CD4-positive, CD25-positive, alpha-beta regulatory T cell (primary cell): ENCODE measurements at regions not wholly inside any gene's neighbourhood (a gene's known extent, or its start where the extent isn't known, plus 50 kb on each side); places are given as distances from the start of the nearest gene placed in this dataset.

ENCODE experiments used
- ATAC-seq, 2 donors: fragments of 150-1000 bp; cut with Tn5 transposase; one replicate each; pipeline ENCODE4 v1.10.0; 2021; ENCODE audit warnings: low read depth in 2 of 2, moderate number of reproducible peaks in 2 of 2, moderate library complexity in 1 of 2
- DNase-seq, 3 donors: peaks; one replicate each; pipeline versions ENCODE4 v3.0.0 to v3.0.0-alpha.2; 2012 to 2022; ENCODE audit warnings: mixed read lengths in 1 of 3
- H3K27ac ChIP-seq: one replicate; pipeline ENCODE4 v1.7.0; 2013; ENCODE audit warnings: mild to moderate bottlenecking, low read length; ENCODE audit not compliant: insufficient read depth, poor library complexity, severe bottlenecking
- H3K27me3 ChIP-seq: one replicate; pipeline ENCODE4 v1.7.0; 2013; ENCODE audit warnings: low read length; ENCODE audit not compliant: control insufficient read depth, insufficient read depth
- H3K36me3 ChIP-seq: one replicate; pipeline ENCODE4 v1.7.0; 2013; ENCODE audit warnings: mild to moderate bottlenecking, low read length, moderate library complexity; ENCODE audit not compliant: control insufficient read depth, insufficient read depth
- H3K4me1 ChIP-seq: 2 replicates; pipeline ENCODE4 v1.7.0; 2013; ENCODE audit warnings: mild to moderate bottlenecking, low read length; ENCODE audit not compliant: insufficient read depth, control insufficient read depth, poor library complexity, severe bottlenecking
- H3K4me3 ChIP-seq: one replicate; pipeline ENCODE4 v1.7.0; 2013; ENCODE audit warnings: low read depth, mild to moderate bottlenecking, low read length, moderate library complexity
- H3K9me3 ChIP-seq, 2 experiments: 1 replicate in 1 of 2; 2 replicates in 1 of 2; pipeline ENCODE4 v1.7.0; 2013; ENCODE audit warnings: low read length in 2 of 2, mild to moderate bottlenecking in 1 of 2, moderate library complexity in 1 of 2; ENCODE audit not compliant: control insufficient read depth in 2 of 2
- H3K27ac Mint-ChIP-seq, 3 donors: one replicate each; pipeline ENCODE4 v1.8.0; 2020 to 2022; ENCODE audit warnings: mild to moderate bottlenecking in 3 of 3, mixed read lengths in 3 of 3, moderate library complexity in 2 of 3
- H3K27me3 Mint-ChIP-seq: one replicate; pipeline ENCODE4 v1.8.0; 2022; ENCODE audit warnings: mild to moderate bottlenecking, mixed read lengths
- H3K36me3 Mint-ChIP-seq: one replicate; pipeline ENCODE4 v1.8.0; 2020; ENCODE audit warnings: mixed read lengths
- H3K4me1 Mint-ChIP-seq, 4 donors: one replicate each; pipeline ENCODE4 v1.8.0; 2020 to 2022; ENCODE audit warnings: mixed read lengths in 4 of 4, mild to moderate bottlenecking in 1 of 4
- H3K4me3 Mint-ChIP-seq, 4 donors: one replicate each; pipeline ENCODE4 v1.8.0; 2020 to 2022; ENCODE audit warnings: mild to moderate bottlenecking in 4 of 4, mixed read lengths in 4 of 4, moderate library complexity in 3 of 4
- H3K9me3 Mint-ChIP-seq, 7 donors: one replicate each; pipeline ENCODE4 v1.8.0; 2020 to 2022; ENCODE audit warnings: mixed read lengths in 7 of 7, mild to moderate bottlenecking in 3 of 7, moderate library complexity in 2 of 7

DNA sequence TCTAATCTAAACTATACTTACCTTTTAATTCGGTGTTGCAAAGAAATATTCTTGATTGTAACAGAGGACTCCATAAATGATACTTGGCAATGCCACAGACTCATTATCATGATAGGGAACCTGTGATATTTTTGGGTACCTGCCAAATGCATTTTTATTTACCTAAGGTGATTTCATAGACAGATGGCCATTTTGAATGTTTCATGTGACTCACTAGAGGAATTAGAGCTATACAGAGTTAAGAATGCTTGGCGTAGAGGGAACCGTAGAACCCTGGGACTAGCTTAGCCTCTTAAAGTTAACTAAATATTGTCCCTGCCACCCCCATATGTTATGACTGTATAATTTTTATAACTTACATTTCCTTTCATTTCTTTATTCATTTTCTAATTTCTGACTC, 136.1 kb downstream of the DISP1 start:
- H3K27me3 Mint-ChIP-seq = peaks cover 4% of the 10 kb centered on the region
- Histone ChIP-seq H3K27me3 (no peaks in the 10 kb centered on the region), H3K4me1 (no peaks in the 10 kb centered on the region), H3K27ac (no peak overlapping the region), H3K9me3 (no peaks in the 10 kb centered on the region), H3K4me3 (no peak overlapping the region), H3K36me3 (no peaks in the 10 kb centered on the region)
- H3K4me3 Mint-ChIP-seq = no peak overlapping the region
- no peak overlapping the region for H3K27ac Mint-ChIP-seq
- peaks cover 8% of the 10 kb centered on the region for H3K36me3 Mint-ChIP-seq
- H3K9me3 Mint-ChIP-seq = no peaks in the 10 kb centered on the region
- ATAC-seq = no peak
- DNase-seq = no peak
- no peaks in the 10 kb centered on the region for H3K4me1 Mint-ChIP-seq

DNA sequence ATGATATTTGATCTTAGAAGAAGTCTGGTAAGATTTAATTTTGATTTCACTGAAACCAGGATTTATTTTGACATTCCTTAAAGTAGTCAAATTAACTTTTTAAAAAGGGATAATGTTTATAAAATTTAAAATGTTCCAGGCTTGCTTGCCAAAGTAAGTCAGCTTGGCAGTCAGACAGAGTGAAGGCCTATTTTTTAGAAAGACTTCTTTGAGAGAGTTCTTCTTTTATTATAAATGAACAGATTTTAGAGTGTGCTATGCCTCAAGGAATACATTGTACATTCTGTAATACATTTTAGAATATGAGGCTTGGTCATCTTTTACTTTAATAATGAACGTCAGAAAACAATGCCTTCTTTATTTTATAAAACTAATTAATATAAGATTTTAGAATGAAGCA, 138.7 kb downstream of the DISP1 start:
- Mint-ChIP-seq H3K36me3 (peaks cover 9% of the 10 kb centered on the region), H3K4me3 (no peak overlapping the region), H3K4me1 (no peaks in the 10 kb centered on the region), H3K27me3 (peaks cover 4% of the 10 kb centered on the region), H3K27ac (no peak overlapping the region), H3K9me3 (peaks cover 0 to 3% (median 0%) of the 10 kb centered on the region in 7 donors)
- Histone ChIP-seq H3K27ac (no peak overlapping the region), H3K27me3 (no peaks in the 10 kb centered on the region), H3K36me3 (no peaks in the 10 kb centered on the region), H3K9me3 (no peaks in the 10 kb centered on the region), H3K4me1 (peaks cover 3% of the 10 kb centered on the region), H3K4me3 (no peak overlapping the region)
- ATAC-seq = no peak
- DNase-seq = no peak

DNA sequence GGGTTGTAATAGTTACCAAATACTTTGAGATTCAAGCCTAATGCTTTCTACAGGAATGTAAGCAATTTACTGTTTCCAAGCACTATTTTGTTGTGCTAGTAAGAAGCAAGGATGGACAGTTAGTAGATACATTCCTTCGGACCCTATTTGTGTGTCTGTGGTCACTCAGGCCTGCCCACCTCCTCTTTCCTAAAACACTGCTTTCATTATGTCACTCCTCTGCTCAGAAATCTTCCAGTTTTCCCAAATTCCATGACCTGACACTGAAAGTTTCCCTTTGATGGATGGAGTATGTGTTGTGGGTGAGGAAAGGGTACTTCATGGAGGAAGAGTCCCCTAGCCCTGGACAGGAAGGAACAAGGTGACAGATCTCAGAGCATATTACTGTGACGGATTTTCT, 141.1 kb downstream of the DISP1 start:
- Mint-ChIP-seq H3K27ac (no peak overlapping the region), H3K9me3 (peaks cover 0 to 4% (median 0%) of the 10 kb centered on the region in 7 donors), H3K36me3 (peaks cover 15% of the 10 kb centered on the region), H3K27me3 (peaks cover 4% of the 10 kb centered on the region), H3K4me3 (no peak overlapping the region), H3K4me1 (no peaks in the 10 kb centered on the region)
- peaks cover 3% of the 10 kb centered on the region for H3K4me1 ChIP-seq
- no peaks in the 10 kb centered on the region for H3K27me3 ChIP-seq
- H3K36me3 ChIP-seq = no peaks in the 10 kb centered on the region
- no peaks in the 10 kb centered on the region for H3K9me3 ChIP-seq
- no peak overlapping the region for H3K27ac ChIP-seq
- DNase-seq (no peak), ATAC-seq (no peak)
- no peak overlapping the region for H3K4me3 ChIP-seq

DNA sequence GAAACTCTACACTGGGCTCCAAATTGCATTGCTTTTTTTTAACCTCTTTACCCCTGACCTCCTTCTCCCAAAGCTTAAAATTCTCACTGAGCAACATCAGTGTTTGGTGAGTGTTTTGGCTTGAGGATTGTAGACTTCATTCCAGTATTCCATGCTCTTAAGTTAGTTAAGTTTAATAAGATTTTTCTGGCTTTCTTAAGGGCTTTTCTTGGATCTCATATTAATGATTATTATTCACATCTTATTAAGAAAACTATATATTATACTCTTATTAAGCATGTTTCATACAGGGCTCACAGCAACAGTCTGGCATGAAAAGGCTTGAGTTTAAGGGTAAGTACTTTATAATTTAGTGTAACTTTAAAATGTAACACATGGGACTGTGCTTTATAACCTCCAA, 141.8 kb downstream of the DISP1 start:
- no peak overlapping the region for H3K27ac ChIP-seq
- Mint-ChIP-seq H3K27ac (no peak overlapping the region), H3K4me1 (no peaks in the 10 kb centered on the region), H3K4me3 (no peak overlapping the region), H3K27me3 (peaks cover 7% of the 10 kb centered on the region), H3K9me3 (peaks cover 0 to 4% (median 1%) of the 10 kb centered on the region in 7 donors), H3K36me3 (peaks cover 15% of the 10 kb centered on the region)
- H3K4me3 ChIP-seq = no peak overlapping the region
- DNase-seq = no peak
- no peaks in the 10 kb centered on the region for H3K9me3 ChIP-seq
- no peaks in the 10 kb centered on the region for H3K27me3 ChIP-seq
- no peaks in the 10 kb centered on the region for H3K36me3 ChIP-seq
- H3K4me1 ChIP-seq = peaks cover 3% of the 10 kb centered on the region
- no peak for ATAC-seq

DNA sequence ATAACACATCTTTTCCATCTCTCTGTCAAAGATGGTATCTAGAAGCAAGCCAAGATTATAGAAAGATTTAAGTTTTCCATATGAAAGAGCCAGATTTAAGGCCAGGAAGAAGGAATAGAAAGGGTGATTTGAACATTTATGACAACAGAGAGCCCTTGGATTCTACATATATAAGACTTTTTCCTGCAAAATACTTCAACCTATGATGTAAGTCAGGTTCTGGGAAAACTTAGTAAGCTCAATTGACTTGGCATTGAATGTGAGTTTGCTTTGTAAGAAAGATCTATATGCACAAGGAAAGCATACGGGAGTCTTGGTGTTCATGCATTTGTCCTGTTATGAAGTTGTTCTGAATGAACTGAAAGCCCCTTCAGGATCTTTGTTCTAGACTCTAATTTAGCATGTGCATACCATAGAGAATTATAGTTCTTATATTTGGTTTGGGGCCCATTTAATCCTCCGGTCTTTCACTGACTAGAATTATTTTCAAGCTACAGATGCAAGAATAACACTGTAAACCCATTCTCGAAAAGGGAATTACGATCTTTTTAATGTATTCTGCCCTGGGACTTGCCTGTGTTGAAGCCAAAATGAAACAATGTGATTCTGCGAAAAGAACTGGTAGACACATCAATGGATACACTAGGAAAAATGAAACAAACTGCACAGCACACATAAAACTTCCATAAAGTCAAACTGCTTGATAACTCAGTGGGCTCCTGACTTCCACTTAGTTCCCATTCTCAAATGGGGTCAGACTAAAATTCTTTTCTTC, 152.8 kb downstream of the DISP1 start:
- Mint-ChIP-seq H3K4me3 (no peak overlapping the region), H3K4me1 (no peaks in the 10 kb centered on the region), H3K27me3 (peaks cover 7% of the 10 kb centered on the region), H3K9me3 (no peaks in the 10 kb centered on the region), H3K27ac (no peak overlapping the region), H3K36me3 (no peaks in the 10 kb centered on the region)
- Histone ChIP-seq H3K9me3 (no peaks in the 10 kb centered on the region), H3K36me3 (no peaks in the 10 kb centered on the region), H3K4me3 (no peak overlapping the region), H3K27ac (no peak overlapping the region), H3K27me3 (no peaks in the 10 kb centered on the region), H3K4me1 (no peaks in the 10 kb centered on the region)
- ATAC-seq (no peak), DNase-seq (no peak)

DNA sequence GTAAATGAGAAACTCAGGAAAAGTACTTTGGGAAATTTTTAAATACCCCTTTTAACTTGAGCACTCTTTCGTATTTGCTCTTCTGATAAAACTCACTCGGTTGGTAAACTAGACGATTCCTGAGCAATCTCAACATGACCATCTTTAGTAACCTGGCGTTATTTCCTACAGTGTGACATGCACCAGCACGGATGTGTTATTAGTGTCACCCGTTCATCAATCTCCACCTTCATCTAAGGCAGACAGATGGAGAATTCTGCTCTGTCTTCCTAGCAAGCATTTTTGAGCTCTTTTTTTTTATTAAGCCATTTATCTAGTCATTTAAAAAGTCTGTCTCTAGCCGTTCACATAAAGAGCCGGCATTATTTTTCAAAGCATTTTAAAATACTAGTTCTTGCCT, 155.2 kb downstream of the DISP1 start:
- ATAC-seq = no peak
- H3K9me3 Mint-ChIP-seq = no peaks in the 10 kb centered on the region
- Histone ChIP-seq H3K4me3 (no peak overlapping the region), H3K27ac (no peak overlapping the region), H3K9me3 (no peaks in the 10 kb centered on the region), H3K36me3 (no peaks in the 10 kb centered on the region), H3K27me3 (no peaks in the 10 kb centered on the region), H3K4me1 (no peaks in the 10 kb centered on the region)
- no peaks in the 10 kb centered on the region for H3K36me3 Mint-ChIP-seq
- H3K27ac Mint-ChIP-seq = no peak overlapping the region
- no peak overlapping the region for H3K4me3 Mint-ChIP-seq
- no peak for DNase-seq
- H3K4me1 Mint-ChIP-seq = no peaks in the 10 kb centered on the region
- H3K27me3 Mint-ChIP-seq = peaks cover 4% of the 10 kb centered on the region

DNA sequence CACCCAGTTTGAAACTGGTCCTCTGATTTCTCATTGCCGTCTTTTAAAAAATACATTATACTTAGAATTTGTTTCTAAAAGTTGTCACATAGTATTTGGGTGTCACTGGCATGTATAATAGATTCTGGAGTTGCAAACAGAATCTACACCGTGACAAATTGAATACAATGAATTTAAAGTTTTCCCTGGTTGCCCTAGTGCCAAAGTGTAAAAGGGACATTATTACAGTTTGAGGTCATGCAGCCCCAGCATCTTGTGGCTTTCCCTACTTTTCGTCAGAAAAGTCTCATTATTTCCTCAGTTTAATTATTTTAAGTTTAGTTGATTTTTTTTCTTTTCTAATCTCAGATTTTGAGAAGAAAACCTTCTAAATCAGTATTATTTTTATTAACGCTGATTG, 155.9 kb downstream of the DISP1 start:
- ATAC-seq (no peak), DNase-seq (no peak)
- Histone ChIP-seq H3K36me3 (no peaks in the 10 kb centered on the region), H3K4me1 (no peaks in the 10 kb centered on the region), H3K9me3 (no peaks in the 10 kb centered on the region), H3K27ac (no peak overlapping the region), H3K4me3 (no peak overlapping the region), H3K27me3 (no peaks in the 10 kb centered on the region)
- H3K27me3 Mint-ChIP-seq = peaks cover 4% of the 10 kb centered on the region
- H3K9me3 Mint-ChIP-seq = no peaks in the 10 kb centered on the region
- H3K27ac Mint-ChIP-seq = no peak overlapping the region
- no peak overlapping the region for H3K4me3 Mint-ChIP-seq
- H3K36me3 Mint-ChIP-seq = no peaks in the 10 kb centered on the region
- H3K4me1 Mint-ChIP-seq = no peaks in the 10 kb centered on the region

DNA sequence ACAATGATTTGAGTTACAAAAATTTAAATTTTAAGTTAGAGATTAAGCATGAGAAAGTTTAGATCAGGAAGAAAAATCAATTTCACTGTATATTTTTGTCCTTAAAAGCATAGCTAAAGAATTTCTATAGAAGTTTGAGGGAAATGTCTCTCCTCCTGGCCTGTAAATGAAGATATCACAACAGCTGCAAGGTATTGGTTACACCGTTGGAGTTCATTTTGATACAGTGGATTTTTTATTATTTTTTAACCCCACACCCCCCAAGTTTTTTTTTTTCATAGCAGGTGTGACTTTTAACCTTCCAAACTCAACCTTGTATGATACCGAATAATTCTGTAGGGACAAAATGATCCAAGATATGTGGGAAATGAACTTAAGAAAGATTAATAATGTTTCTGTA, 156.3 kb downstream of the DISP1 start:
- no peaks in the 10 kb centered on the region for H3K36me3 Mint-ChIP-seq
- H3K36me3 ChIP-seq = no peaks in the 10 kb centered on the region
- H3K9me3 ChIP-seq = no peaks in the 10 kb centered on the region
- peaks cover 4% of the 10 kb centered on the region for H3K27me3 Mint-ChIP-seq
- DNase-seq = no peak
- no peaks in the 10 kb centered on the region for H3K27me3 ChIP-seq
- no peak overlapping the region for H3K27ac Mint-ChIP-seq
- H3K9me3 Mint-ChIP-seq = no peaks in the 10 kb centered on the region
- no peak overlapping the region for H3K4me3 Mint-ChIP-seq
- no peak overlapping the region for H3K27ac ChIP-seq
- no peaks in the 10 kb centered on the region for H3K4me1 Mint-ChIP-seq
- H3K4me1 ChIP-seq = no peaks in the 10 kb centered on the region
- no peak for ATAC-seq
- no peak overlapping the region for H3K4me3 ChIP-seq
